ENCODE measurements at regions not wholly inside any gene's neighbourhood (a gene's known extent, or its start where the extent isn't known, plus 50 kb on each side); places are given as distances from the start of the nearest gene placed in this dataset.
"Not testable (repeated sequence)": the region's sequence is repeated elsewhere in the genome, so short reads cannot be mapped to it uniquely, and the experiment has no call there.

- peak; percentile 89 for ATAC-seq
- Mint-ChIP-seq H3K27ac (peak overlapping the region; percentile 96), H3K4me3 (peak overlapping the region; percentile 89)
- H3K27me3 Mint-ChIP-seq; H3K36me3 Mint-ChIP-seq; H3K4me1 Mint-ChIP-seq; H3K9me3 Mint-ChIP-seq (ENCODE audit: low read depth); CTCF ChIA-PET: not testable (repeated sequence)
- DNase-seq = peak; percentile 61
Measured at GRCh38 chr9:39809401-39810226, 454.1 kb downstream of the SPATA31A1 start.

- H3K27me3 Mint-ChIP-seq; ATAC-seq; H3K4me3 Mint-ChIP-seq; H3K27ac Mint-ChIP-seq; H3K4me1 Mint-ChIP-seq; CTCF ChIA-PET; DNase-seq; H3K9me3 Mint-ChIP-seq (ENCODE audit: low read depth); H3K36me3 Mint-ChIP-seq: not testable (repeated sequence)
Measured at GRCh38 chr9:39810401-39810800, 454.9 kb downstream of the SPATA31A1 start.

GRCh38 chr9:39811615-39812014, 456.1 kb downstream of the SPATA31A1 start:
- H3K9me3 Mint-ChIP-seq (ENCODE audit: low read depth); H3K4me3 Mint-ChIP-seq; CTCF ChIA-PET; DNase-seq; H3K4me1 Mint-ChIP-seq; H3K27me3 Mint-ChIP-seq; ATAC-seq; H3K36me3 Mint-ChIP-seq; H3K27ac Mint-ChIP-seq: not testable (repeated sequence)

- H3K36me3 Mint-ChIP-seq; DNase-seq; H3K4me3 Mint-ChIP-seq; H3K9me3 Mint-ChIP-seq (ENCODE audit: low read depth); CTCF ChIA-PET; H3K27me3 Mint-ChIP-seq; H3K27ac Mint-ChIP-seq; ATAC-seq; H3K4me1 Mint-ChIP-seq: not testable (repeated sequence)
Measured at GRCh38 chr9:39828457-39828856, 473.0 kb downstream of the SPATA31A1 start.
